ENCODE measurements at regions not wholly inside any gene's neighbourhood (a gene's known extent, or its start where the extent isn't known, plus 50 kb on each side); places are given as distances from the start of the nearest gene placed in this dataset.
A peak's percentile ranks its signal among the peaks of the same experiment; 100 is the strongest.

- Histone ChIP-seq H2AFZ (ENCODE audit: low read length) (no peak overlapping the region), H3K79me2 (ENCODE audit: low read length) (no peaks in the 10 kb centered on the region), H3K4me2 (ENCODE audit: low read depth, low read length, poor library complexity, severe bottlenecking) (no peak overlapping the region), H3K27me3 (ENCODE audit: low read length) (no peaks in the 10 kb centered on the region), H3K9me3 (ENCODE audit: low read length) (peaks cover 41% of the 10 kb centered on the region), H3K27ac (ENCODE audit: low read length) (no peak overlapping the region), H3K9ac (ENCODE audit: low read length) (no peak overlapping the region), H4K20me1 (ENCODE audit: insufficient read depth, low read depth, low read length) (no peaks in the 10 kb centered on the region), H3K4me1 (ENCODE audit: low read length) (no peaks in the 10 kb centered on the region), H3K4me3 (ENCODE audit: low read length) (no peak overlapping the region), H3K9me2 (replicated peaks; ENCODE audit: insufficient read depth, low read length) (no peaks in the 10 kb centered on the region), H3K36me3 (ENCODE audit: insufficient read depth, low read length) (no peaks in the 10 kb centered on the region)
- DNase-seq = no peak
Observed at GRCh38 chr17:54099221-54099620, 276.5 kb downstream of the KIF2B start.

GRCh38 chr17:54102246-54102645, 279.5 kb downstream of the KIF2B start:
- no peaks in the 10 kb centered on the region for H3K36me3 ChIP-seq (ENCODE audit: insufficient read depth, low read length)
- H4K20me1 ChIP-seq (ENCODE audit: insufficient read depth, low read depth, low read length) = no peaks in the 10 kb centered on the region
- no peak overlapping the region for H3K9ac ChIP-seq (ENCODE audit: low read length)
- no peak overlapping the region for H3K4me3 ChIP-seq (ENCODE audit: low read length)
- H3K79me2 ChIP-seq (ENCODE audit: low read length) = no peaks in the 10 kb centered on the region
- no peaks in the 10 kb centered on the region for H3K9me2 ChIP-seq (replicated peaks; ENCODE audit: insufficient read depth, low read length)
- no peaks in the 10 kb centered on the region for H3K4me1 ChIP-seq (ENCODE audit: low read length)
- no peak overlapping the region for H3K27ac ChIP-seq (ENCODE audit: low read length)
- H3K9me3 ChIP-seq (ENCODE audit: low read length) = peaks cover 47% of the 10 kb centered on the region
- H3K4me2 ChIP-seq (ENCODE audit: low read depth, low read length, poor library complexity, severe bottlenecking) = no peak overlapping the region
- no peaks in the 10 kb centered on the region for H3K27me3 ChIP-seq (ENCODE audit: low read length)
- H2AFZ ChIP-seq (ENCODE audit: low read length) = no peak overlapping the region
- no peak for DNase-seq

- H3K27me3 ChIP-seq (ENCODE audit: low read length) = no peaks in the 10 kb centered on the region
- no peak for DNase-seq
- no peak overlapping the region for H2AFZ ChIP-seq (ENCODE audit: low read length)
- H3K4me1 ChIP-seq (ENCODE audit: low read length) = no peaks in the 10 kb centered on the region
- H3K9me3 ChIP-seq (ENCODE audit: low read length) = peaks cover 29% of the 10 kb centered on the region
- no peak overlapping the region for H3K9ac ChIP-seq (ENCODE audit: low read length)
- no peak overlapping the region for H3K4me2 ChIP-seq (ENCODE audit: low read depth, low read length, poor library complexity, severe bottlenecking)
- H3K36me3 ChIP-seq (ENCODE audit: insufficient read depth, low read length) = no peaks in the 10 kb centered on the region
- H3K27ac ChIP-seq (ENCODE audit: low read length) = no peak overlapping the region
- H3K4me3 ChIP-seq (ENCODE audit: low read length) = no peak overlapping the region
- no peaks in the 10 kb centered on the region for H4K20me1 ChIP-seq (ENCODE audit: insufficient read depth, low read depth, low read length)
- no peaks in the 10 kb centered on the region for H3K79me2 ChIP-seq (ENCODE audit: low read length)
- no peaks in the 10 kb centered on the region for H3K9me2 ChIP-seq (replicated peaks; ENCODE audit: insufficient read depth, low read length)
Observed at GRCh38 chr17:54111576-54111975, 288.8 kb downstream of the KIF2B start.

GRCh38 chr17:54117452-54117851, 294.7 kb downstream of the KIF2B start:
- H3K4me2 ChIP-seq (ENCODE audit: low read depth, low read length, poor library complexity, severe bottlenecking) = no peak overlapping the region
- H3K79me2 ChIP-seq (ENCODE audit: low read length) = no peaks in the 10 kb centered on the region
- peaks cover 29% of the 10 kb centered on the region for H3K9me3 ChIP-seq (ENCODE audit: low read length)
- no peak overlapping the region for H3K27ac ChIP-seq (ENCODE audit: low read length)
- no peak overlapping the region for H3K4me3 ChIP-seq (ENCODE audit: low read length)
- no peaks in the 10 kb centered on the region for H3K36me3 ChIP-seq (ENCODE audit: insufficient read depth, low read length)
- no peak overlapping the region for H2AFZ ChIP-seq (ENCODE audit: low read length)
- H3K4me1 ChIP-seq (ENCODE audit: low read length) = no peaks in the 10 kb centered on the region
- H3K27me3 ChIP-seq (ENCODE audit: low read length) = no peaks in the 10 kb centered on the region
- H4K20me1 ChIP-seq (ENCODE audit: insufficient read depth, low read depth, low read length) = no peaks in the 10 kb centered on the region
- H3K9me2 ChIP-seq (replicated peaks; ENCODE audit: insufficient read depth, low read length) = no peaks in the 10 kb centered on the region
- H3K9ac ChIP-seq (ENCODE audit: low read length) = no peak overlapping the region
- DNase-seq = no peak

GRCh38 chr17:54124456-54124855, 301.7 kb downstream of the KIF2B start:
- Histone ChIP-seq H4K20me1 (ENCODE audit: insufficient read depth, low read depth, low read length) (no peaks in the 10 kb centered on the region), H3K79me2 (ENCODE audit: low read length) (no peaks in the 10 kb centered on the region), H3K27ac (ENCODE audit: low read length) (no peak overlapping the region), H3K4me1 (ENCODE audit: low read length) (no peaks in the 10 kb centered on the region), H2AFZ (ENCODE audit: low read length) (no peak overlapping the region), H3K4me2 (ENCODE audit: low read depth, low read length, poor library complexity, severe bottlenecking) (no peak overlapping the region), H3K36me3 (ENCODE audit: insufficient read depth, low read length) (no peaks in the 10 kb centered on the region), H3K9me3 (ENCODE audit: low read length) (peaks cover 12% of the 10 kb centered on the region), H3K27me3 (ENCODE audit: low read length) (no peaks in the 10 kb centered on the region), H3K4me3 (ENCODE audit: low read length) (no peak overlapping the region), H3K9me2 (replicated peaks; ENCODE audit: insufficient read depth, low read length) (no peaks in the 10 kb centered on the region), H3K9ac (ENCODE audit: low read length) (no peak overlapping the region)
- DNase-seq = no peak

- H3K4me3 ChIP-seq (ENCODE audit: low read length) = no peak overlapping the region
- H3K27me3 ChIP-seq (ENCODE audit: low read length) = no peaks in the 10 kb centered on the region
- H4K20me1 ChIP-seq (ENCODE audit: insufficient read depth, low read depth, low read length) = no peaks in the 10 kb centered on the region
- H3K9me2 ChIP-seq (replicated peaks; ENCODE audit: insufficient read depth, low read length) = no peaks in the 10 kb centered on the region
- no peak overlapping the region for H3K27ac ChIP-seq (ENCODE audit: low read length)
- peaks cover 33% of the 10 kb centered on the region for H3K9me3 ChIP-seq (ENCODE audit: low read length)
- no peak overlapping the region for H3K4me2 ChIP-seq (ENCODE audit: low read depth, low read length, poor library complexity, severe bottlenecking)
- H3K9ac ChIP-seq (ENCODE audit: low read length) = no peak overlapping the region
- no peaks in the 10 kb centered on the region for H3K4me1 ChIP-seq (ENCODE audit: low read length)
- no peaks in the 10 kb centered on the region for H3K79me2 ChIP-seq (ENCODE audit: low read length)
- no peak overlapping the region for H2AFZ ChIP-seq (ENCODE audit: low read length)
- no peaks in the 10 kb centered on the region for H3K36me3 ChIP-seq (ENCODE audit: insufficient read depth, low read length)
- no peak for DNase-seq
Observed at GRCh38 chr17:54153423-54153822, 330.7 kb downstream of the KIF2B start.

- H3K27ac ChIP-seq (ENCODE audit: low read length) = no peak overlapping the region
Observed at GRCh38 chr17:54157542-54157941, 334.8 kb downstream of the KIF2B start.

GRCh38 chr17:54172096-54172984, 349.6 kb downstream of the KIF2B start:
- H3K4me1 ChIP-seq (ENCODE audit: low read length) = no peaks in the 10 kb centered on the region

More at GRCh38 chr17:54157542-54157941, 334.8 kb downstream of the KIF2B start:
- H3K4me1 ChIP-seq (ENCODE audit: low read length) = no peaks in the 10 kb centered on the region
- H4K20me1 ChIP-seq (ENCODE audit: insufficient read depth, low read depth, low read length) = no peaks in the 10 kb centered on the region
- H3K79me2 ChIP-seq (ENCODE audit: low read length) = no peaks in the 10 kb centered on the region
- H3K27me3 ChIP-seq (ENCODE audit: low read length) = no peaks in the 10 kb centered on the region
- H3K4me2 ChIP-seq (ENCODE audit: low read depth, low read length, poor library complexity, severe bottlenecking) = no peak overlapping the region
- H2AFZ ChIP-seq (ENCODE audit: low read length) = no peak overlapping the region
- no peak for DNase-seq
- H3K4me3 ChIP-seq (ENCODE audit: low read length) = no peak overlapping the region
- H3K36me3 ChIP-seq (ENCODE audit: insufficient read depth, low read length) = no peaks in the 10 kb centered on the region
- peaks cover 17% of the 10 kb centered on the region for H3K9me3 ChIP-seq (ENCODE audit: low read length)
- H3K9ac ChIP-seq (ENCODE audit: low read length) = no peak overlapping the region
- H3K9me2 ChIP-seq (replicated peaks; ENCODE audit: insufficient read depth, low read length) = no peaks in the 10 kb centered on the region

More at GRCh38 chr17:54172096-54172984, 349.6 kb downstream of the KIF2B start:
- H3K9me3 ChIP-seq (ENCODE audit: low read length) = peaks cover 6% of the 10 kb centered on the region
- peak; percentile 68 for DNase-seq
- no peak overlapping the region for H2AFZ ChIP-seq (ENCODE audit: low read length)
- no peak overlapping the region for H3K27ac ChIP-seq (ENCODE audit: low read length)
- H3K4me2 ChIP-seq (ENCODE audit: low read depth, low read length, poor library complexity, severe bottlenecking) = no peak overlapping the region
- no peaks in the 10 kb centered on the region for H3K27me3 ChIP-seq (ENCODE audit: low read length)
- H4K20me1 ChIP-seq (ENCODE audit: insufficient read depth, low read depth, low read length) = no peaks in the 10 kb centered on the region
- H3K79me2 ChIP-seq (ENCODE audit: low read length) = no peaks in the 10 kb centered on the region
- H3K9ac ChIP-seq (ENCODE audit: low read length) = no peak overlapping the region
- no peaks in the 10 kb centered on the region for H3K9me2 ChIP-seq (replicated peaks; ENCODE audit: insufficient read depth, low read length)
- no peak overlapping the region for H3K4me3 ChIP-seq (ENCODE audit: low read length)
- H3K36me3 ChIP-seq (ENCODE audit: insufficient read depth, low read length) = no peaks in the 10 kb centered on the region
